GM12891 (cell line): ENCODE measurements at regions not wholly inside any gene's neighbourhood (a gene's known extent, or its start where the extent isn't known, plus 50 kb on each side); places are given as distances from the start of the nearest gene placed in this dataset.
"Not testable (repeated sequence)": the region's sequence is repeated elsewhere in the genome, so short reads cannot be mapped to it uniquely, and the experiment has no call there.

Source experiments
- POLR2A ChIP-seq: IDR thresholded peaks from 2 replicates; pipeline ENCODE4 v1.6.1; 2011; ENCODE audit warnings: low read depth, low read length, control low read depth
- POLR2AphosphoS5 ChIP-seq: IDR thresholded peaks from 2 replicates; pipeline ENCODE4 v1.6.1; 2011; ENCODE audit warnings: low read depth, low read length, control low read depth
- POU2F2 ChIP-seq: IDR thresholded peaks from 2 replicates; pipeline ENCODE4 v1.6.1; 2011; ENCODE audit warnings: low read depth, mild to moderate bottlenecking, control low read depth, low read length, moderate library complexity
- TAF1 ChIP-seq: IDR thresholded peaks from 2 replicates; pipeline ENCODE4 v1.6.1; 2011; ENCODE audit warnings: low read depth, low read length, control low read depth

DNA sequence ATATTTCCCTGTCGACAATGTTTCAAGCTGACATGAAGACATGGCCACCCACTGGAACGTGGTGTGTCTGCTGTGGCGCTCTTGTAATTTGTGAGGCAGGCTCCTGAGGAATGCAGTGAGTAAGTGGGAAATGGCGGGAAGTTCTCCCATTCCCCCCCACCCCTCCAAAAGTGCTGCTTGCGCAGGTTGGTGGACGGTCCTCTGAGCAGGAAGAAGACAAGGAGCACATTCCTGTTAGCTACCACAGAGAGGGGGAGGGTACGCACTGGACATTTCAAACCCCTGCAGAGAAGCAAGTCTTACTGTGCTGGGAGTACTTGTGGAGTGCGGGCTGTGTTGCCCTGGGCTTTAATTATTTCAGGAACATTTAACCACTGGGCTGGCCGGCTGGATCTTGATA, 92.9 kb downstream of the DEFB131A start:
- not testable (repeated sequence) for TF ChIP-seq POLR2A, POLR2AphosphoS5, POU2F2, TAF1
